Right lobe of liver (tissue), 4 donors: ENCODE measurements at regions not wholly inside any gene's neighbourhood (a gene's known extent, or its start where the extent isn't known, plus 50 kb on each side); places are given as distances from the start of the nearest gene placed in this dataset.

ENCODE experiments used
- POLR2A ChIP-seq: fragments of 450-650 bp; IDR thresholded peaks from one replicate; pipeline ENCODE4 v1.6.1; 2017; ENCODE audit warnings: antibody characterized with exemption, mild to moderate bottlenecking
- TF ChIP-seq, protein P1 (sequence below), 4 donors: fragments of 200-600 bp in 3 of 4; fragments of 450-650 bp in 1 of 4; IDR thresholded peaks; one replicate each; pipeline versions ENCODE4 v1.5.1 to v1.8.0; 2016 to 2022; ENCODE audit warnings: antibody characterized with exemption in 4 of 4, mild to moderate bottlenecking in 2 of 4
- donor health status: DM: no; HTN: no; CAD: no.
- donor health status: DM: no; HTN: no; CAD: no.
- donor health status: DM: no; HTN: yes; CAD: no.

DNA sequence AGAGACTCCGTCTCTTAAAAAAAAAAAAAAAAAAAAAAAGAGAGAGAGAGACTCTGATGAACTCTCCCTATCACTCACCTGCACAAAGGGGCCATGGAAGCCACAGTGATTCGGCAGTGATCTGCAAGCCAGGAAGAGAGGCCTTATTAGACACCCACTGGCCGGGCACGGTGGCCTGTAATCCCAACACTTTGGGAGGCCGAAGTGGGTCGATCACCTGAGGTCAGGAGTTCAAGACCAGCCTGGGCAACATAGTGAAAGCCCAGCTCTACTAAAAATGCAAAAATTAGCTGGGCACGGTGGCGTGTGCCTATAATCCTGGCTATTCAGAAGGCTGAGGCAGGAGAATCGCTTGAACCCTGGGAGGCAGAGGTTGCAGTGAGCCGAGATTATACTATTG is 198.5 kb upstream of the WSCD1 start:
- TF ChIP-seq, protein P1, sequence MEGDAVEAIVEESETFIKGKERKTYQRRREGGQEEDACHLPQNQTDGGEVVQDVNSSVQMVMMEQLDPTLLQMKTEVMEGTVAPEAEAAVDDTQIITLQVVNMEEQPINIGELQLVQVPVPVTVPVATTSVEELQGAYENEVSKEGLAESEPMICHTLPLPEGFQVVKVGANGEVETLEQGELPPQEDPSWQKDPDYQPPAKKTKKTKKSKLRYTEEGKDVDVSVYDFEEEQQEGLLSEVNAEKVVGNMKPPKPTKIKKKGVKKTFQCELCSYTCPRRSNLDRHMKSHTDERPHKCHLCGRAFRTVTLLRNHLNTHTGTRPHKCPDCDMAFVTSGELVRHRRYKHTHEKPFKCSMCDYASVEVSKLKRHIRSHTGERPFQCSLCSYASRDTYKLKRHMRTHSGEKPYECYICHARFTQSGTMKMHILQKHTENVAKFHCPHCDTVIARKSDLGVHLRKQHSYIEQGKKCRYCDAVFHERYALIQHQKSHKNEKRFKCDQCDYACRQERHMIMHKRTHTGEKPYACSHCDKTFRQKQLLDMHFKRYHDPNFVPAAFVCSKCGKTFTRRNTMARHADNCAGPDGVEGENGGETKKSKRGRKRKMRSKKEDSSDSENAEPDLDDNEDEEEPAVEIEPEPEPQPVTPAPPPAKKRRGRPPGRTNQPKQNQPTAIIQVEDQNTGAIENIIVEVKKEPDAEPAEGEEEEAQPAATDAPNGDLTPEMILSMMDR (IDR thresholded peaks at IDR 0.05) = no peak
- no peak for TF ChIP-seq POLR2A
